Left ventricle myocardium superior (tissue), 1 donor: ENCODE measurements at regions not wholly inside any gene's neighbourhood (a gene's known extent, or its start where the extent isn't known, plus 50 kb on each side); places are given as distances from the start of the nearest gene placed in this dataset.
A peak's percentile ranks its signal among the peaks of the same experiment; 100 is the strongest.

Source experiments
- ATAC-seq: fragments of 200-7000 bp; cut with Tn5 transposase; one replicate; pipeline ENCODE4 v1.9.1; 2020; ENCODE audit warnings: mild to moderate bottlenecking, moderate library complexity
- DNase-seq: peaks from one replicate; pipeline ENCODE4 v3.0.0-alpha.2; 2020
- intact Hi-C: fragments of 100-400 bp; cut with micrococcal nuclease; formaldehyde crosslinking; loops from one replicate; pipeline ENCODE4 v1.11.0; 2022
- donor health status: DM: no; HTN: yes; CAD: no; lungs with severe emphysema.

DNA sequence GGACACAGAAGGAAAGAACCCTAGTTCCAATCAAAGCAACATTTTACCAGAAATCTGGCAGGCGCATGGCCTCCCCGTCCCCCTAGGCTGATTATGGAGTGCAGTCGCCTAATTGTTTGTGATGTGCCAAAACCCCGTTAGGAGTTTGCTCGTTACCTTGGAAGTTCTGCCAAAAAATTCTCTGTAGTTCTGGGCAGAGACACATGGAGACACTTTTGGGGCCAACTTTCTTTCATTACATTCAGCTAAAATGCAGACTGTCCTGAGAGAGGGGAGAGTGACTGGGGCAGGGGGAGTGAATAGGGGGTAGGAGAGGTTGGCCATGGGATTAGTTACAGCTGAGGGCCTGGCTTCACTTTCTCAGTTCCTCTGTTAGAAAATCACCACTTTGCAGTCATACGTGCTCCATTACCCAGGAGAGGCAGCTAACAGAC, 158.0 kb upstream of the NPVF start:
- peak; percentile 78 for ATAC-seq
- DNase-seq = peak; percentile 37
- intact Hi-C loops = loop anchor here (2.0 kb wide), 1 partner anchor 126 kb away; no protein-coding TSS in a partner anchor

- intact Hi-C loops = no loop called here
- DNase-seq (no peak), ATAC-seq (no peak)
These were observed 160.4 kb upstream of the NPVF start for GRCh38 chr7:25388681-25389080.

DNA sequence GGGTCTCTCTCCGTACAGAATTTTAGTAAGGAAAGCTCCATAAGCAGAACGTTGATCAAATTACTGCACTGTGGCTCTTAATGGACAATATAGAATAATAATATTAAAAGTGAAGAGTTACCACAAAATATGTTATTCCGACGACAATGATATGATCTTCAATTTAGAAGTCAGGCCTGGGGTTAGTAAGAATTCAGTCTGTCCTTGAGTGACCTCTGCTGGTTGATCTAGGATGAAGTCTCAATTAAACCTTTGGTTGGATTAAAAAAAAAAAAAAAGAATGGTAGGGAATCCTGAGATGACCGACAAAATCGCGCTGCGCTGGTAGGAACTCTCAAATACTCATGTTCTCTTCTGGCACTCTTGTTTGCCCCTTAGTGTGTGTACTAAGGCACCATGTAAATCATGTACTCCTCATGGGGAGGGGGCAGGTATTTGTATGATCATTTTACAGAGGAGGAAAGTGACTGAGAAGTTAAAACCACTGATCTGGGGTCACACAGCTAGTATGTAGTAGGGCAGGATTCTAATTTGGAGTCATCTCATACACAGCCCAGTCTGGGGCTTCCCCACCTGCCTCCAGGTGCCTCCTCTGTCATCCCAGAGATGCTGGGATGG, 161.3 kb upstream of the NPVF start:
- no peak for ATAC-seq
- intact Hi-C loops = loop anchor here (5.0 kb wide), 2 partner anchors 178 to 463 kb away; no protein-coding TSS in a partner anchor
- no peak for DNase-seq

DNA sequence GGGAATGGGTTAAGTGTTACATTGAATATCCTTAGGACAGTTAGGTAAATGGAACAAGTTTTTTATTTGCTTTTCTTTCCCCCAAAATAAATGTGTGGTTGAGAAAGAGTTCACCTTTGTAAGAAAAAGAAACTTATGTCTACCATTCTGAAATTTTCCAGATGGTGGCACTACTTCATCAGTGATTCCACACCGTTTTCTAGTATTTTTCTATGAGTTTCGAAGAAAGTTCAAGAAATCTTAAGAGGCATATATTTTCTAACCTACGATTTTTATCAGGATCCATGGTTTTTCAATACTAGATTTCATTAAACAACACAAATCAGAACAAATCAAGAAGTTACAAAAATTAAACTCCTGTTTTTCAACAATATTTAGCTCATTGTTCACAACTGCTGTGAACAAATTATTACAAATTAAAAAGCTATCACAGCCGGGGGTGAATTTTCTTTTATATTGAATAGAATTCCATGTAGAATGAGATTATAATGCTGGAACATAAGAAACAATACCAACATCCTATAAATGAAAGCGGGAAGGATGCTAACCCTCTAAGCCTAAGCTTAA, 163.1 kb upstream of the NPVF start:
- ATAC-seq = no peak
- DNase-seq = no peak
- intact Hi-C loops = loop anchor here (5.0 kb wide), 2 partner anchors 176 to 461 kb away; no protein-coding TSS in a partner anchor

DNA sequence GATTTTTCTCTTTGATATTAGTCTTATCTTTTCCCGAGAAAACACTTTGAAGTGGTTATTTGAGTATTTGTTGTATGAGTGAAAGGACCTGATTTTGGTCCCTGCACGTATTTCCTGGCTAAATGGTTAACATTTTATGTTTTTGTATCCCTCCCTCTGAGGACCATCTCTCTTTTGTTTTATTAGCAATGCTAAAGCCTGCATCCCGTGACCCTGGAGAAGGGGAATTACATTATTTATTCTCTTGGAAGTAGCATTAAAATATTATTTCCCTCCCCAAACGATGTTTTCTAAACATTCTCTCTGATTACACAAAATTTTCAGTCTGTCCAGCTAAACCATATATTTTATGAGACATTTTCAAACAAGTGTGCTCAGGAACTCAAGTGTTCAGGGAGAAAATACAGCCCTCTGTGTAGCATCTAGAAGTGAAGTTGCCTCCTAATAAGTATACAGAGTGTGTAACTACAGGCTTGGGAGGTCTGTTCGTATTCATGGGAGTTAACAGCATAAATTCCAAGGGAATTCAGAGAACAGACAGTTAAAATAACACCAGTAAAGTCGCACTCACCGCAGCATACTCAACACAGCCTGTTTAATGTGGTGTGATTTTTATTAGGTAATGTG, 163.8 kb upstream of the NPVF start:
- ATAC-seq = no peak
- intact Hi-C loops = loop anchor here (5.0 kb wide), 2 partner anchors 175 to 460 kb away; no protein-coding TSS in a partner anchor

DNA sequence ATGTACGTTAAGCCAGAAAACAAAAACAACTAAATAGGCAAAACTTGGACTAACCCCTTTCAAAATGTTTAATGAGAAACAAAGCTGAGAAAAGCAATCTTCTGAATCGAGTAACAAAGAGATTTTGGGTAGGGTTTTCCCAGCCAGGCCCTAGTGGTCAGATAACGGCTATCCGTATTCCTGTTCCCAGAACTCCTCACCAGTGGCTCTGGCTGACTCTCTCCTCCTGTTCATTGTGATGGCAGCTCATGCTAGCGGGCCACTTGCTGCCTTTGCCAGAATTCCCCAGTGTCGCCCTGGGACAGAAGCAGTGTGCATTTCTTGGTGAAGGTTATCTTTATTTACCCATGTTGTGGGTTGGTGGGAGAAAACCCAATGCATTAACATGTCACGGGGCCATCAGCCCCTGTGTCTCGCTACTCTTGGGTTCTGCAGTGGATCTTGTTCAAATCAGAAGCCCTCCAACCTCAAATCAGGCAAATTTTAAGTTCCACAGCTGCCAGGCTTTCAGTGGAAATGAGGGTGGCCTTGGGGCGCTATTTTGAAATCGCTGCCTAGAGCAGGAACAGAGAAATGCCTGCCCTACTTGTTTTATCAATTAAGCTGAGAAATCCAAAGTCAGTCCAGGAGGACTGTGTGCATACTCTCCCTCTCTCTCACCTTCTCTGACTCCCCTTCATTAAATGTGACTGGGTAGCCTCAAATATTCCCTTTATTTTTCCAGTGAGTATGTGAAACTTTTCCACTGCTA, 164.5 kb upstream of the NPVF start:
- ATAC-seq (no peak), DNase-seq (no peak)
- intact Hi-C loops = loop anchor here (5.0 kb wide), 2 partner anchors 175 to 460 kb away; no protein-coding TSS in a partner anchor

More for the DNA sequence above, 163.8 kb upstream of the NPVF start:
- DNase-seq = no peak

GRCh38 chr7:25395976-25396375, 167.7 kb upstream of the NPVF start:
- DNase-seq (no peak), ATAC-seq (no peak)
- intact Hi-C loops = no loop called here

DNA sequence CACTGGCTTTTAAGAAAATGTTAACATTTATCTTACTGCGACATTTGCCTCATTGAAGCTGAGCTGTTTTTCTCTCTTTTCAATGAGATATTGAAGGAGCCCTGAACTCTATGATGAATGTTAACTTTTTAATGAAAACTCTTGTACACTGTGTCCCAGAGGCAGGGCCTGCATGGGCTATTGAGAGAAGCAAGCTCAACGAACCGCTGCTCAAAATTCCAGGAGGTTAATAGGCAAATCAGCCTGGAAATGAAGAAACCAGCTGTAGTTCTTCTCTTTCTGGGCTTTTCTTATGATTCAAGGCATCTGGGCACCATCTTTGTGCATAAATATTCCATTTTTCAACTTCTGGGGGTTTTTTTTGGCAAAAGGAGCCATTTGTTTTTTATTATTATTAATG, 168.4 kb upstream of the NPVF start:
- ATAC-seq (no peak), DNase-seq (no peak)
- intact Hi-C loops = no loop called here

DNA sequence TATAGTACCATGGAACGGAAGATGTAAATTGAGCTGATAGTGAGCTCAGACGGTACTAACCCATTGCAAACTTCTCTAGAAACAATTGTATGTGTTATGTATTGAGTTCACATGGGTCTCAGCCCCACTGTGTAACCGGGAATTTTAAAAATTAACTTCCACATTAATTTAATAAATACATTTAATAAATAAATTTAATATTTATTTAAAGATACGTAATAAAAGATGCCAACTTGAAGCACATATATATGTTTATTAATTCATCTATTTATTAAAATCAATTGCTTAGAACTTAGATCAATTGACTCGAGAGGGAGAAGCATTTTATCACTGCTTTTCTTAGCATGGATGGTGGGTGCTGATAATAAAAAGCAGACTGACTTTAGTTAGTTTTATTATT, 170.1 kb upstream of the NPVF start:
- DNase-seq (no peak), ATAC-seq (no peak)
- intact Hi-C loops = no loop called here

DNA sequence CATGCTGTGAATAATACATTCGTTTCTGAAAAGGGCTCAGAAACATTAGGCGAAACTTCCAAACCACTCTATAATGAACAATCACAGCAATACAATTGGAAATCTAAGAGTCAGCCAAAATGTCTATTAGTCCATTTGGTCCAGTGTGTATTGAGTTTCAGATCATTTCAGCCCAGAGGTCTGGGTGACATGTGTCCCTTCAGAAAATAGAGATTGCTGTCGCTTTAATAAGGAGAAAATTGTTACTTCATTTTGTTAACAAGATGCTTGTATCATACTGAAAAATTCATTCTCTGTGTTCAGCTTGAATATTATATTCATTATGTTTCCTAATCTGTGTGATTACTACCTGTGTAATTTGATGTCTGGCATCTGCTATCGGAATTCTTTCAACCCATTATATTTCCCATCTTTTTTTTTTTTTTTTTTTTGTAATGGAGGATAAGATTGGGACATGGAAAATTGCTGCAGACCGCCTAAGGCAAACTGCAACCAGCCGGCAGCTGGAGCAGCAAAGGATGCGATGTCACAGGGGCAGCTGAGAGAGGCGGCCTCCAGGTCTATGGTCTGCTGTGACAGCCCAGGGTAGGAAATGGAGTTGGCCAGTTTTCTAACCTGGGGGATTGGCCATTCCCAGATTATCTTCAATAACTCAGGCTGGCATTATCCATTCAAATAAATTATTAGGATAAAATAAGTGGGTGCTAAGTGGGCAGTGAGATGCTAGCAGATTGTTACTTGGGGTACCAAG, 170.9 kb upstream of the NPVF start:
- DNase-seq (no peak), ATAC-seq (no peak)
- intact Hi-C loops = no loop called here

DNA sequence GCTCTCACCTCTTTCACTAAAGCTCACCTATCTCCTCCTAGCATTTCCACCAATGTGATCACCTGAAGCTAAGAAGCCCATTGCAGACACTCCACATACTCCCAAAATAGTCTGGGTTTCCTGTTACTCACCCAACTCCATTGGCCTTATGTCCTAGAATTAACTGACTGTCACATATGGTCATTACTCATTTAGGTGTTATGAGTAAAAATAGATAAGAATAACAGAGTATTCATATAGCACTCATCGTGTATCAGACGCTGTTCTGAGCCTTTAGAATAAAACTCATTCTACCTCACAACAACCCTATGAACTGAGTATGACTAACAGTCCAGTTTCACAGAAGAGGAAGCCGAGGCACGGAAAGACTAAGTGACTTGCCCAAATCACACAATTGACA, 174.2 kb upstream of the NPVF start:
- intact Hi-C loops = no loop called here
- ATAC-seq (no peak), DNase-seq (no peak)

DNA sequence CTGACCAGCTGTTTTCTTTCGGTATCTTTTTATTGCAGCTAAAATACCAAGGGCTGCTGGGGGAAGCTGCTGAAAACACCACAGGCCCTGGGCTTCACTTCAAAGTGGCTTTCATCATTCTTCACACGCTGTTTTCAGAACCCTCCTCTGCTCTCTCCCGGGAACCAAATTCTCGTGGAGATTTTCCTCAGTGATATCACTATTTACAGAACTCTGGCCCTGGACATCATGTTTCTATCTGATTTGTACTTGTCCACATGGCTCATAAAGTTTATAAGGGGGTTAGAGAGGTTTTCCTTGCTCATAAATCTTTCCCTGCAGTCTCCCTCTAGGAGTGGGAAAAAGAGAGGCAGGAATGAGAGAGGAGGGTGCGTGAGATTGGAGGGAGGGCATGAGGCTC, 177.4 kb upstream of the NPVF start:
- peak; percentile 17 for ATAC-seq
- intact Hi-C loops = no loop called here
- DNase-seq = no peak

GRCh38 chr7:25407053-25407452, 178.8 kb upstream of the NPVF start:
- ATAC-seq (no peak), DNase-seq (no peak)
- intact Hi-C loops = no loop called here

DNA sequence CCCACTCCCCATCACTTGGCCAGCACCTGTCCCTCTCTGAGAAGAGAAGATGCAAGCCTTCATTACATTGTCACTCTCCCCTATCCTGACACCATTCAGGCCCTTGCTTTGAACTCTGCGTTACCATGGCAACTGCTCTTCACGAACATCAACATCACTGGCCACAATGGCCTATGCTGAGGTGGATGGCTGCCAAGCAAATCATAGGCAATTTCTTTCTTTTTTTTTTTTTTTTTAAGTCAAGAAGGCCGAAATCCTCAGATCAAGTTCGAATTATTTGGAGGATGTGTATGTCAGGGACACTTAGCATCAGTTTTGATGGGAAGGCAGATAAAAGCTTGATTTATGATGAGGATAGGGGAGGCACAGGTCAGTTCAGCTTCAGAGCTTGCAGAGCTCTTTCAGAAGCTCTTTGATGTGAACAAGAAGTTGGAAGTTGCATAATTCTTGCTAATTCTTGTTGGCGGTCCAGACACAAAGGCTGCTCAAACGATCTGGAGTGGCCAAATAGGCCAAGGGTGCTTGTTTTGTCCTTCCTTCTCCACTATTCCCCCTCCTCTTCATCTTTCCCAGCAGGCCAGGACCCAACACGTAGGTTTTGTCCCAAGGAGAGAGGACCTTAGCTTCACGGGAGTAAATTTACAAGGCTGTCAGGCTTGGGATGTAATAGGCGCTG, 179.9 kb upstream of the NPVF start:
- intact Hi-C loops = no loop called here
- ATAC-seq (no peak), DNase-seq (no peak)

DNA sequence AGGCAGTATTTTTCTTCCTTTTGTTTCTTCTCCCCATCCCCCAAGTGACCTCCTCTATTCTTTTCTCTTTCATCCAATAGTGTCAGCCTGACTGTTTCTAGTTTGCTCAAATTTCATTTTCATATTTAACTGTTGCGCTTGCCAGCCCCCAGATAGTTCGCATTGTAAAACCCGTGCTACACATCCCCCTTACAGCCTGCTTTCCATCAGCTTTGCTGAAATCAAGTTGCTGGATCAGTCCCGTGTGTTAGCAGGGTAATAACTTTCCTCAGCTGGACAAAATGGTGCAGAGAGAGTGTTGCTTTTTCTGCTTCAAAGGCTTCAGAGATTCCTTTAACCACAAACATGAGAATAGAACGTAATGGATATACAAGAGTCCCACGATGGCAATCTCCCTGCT, 180.6 kb upstream of the NPVF start:
- ATAC-seq = no peak
- intact Hi-C loops = no loop called here
- DNase-seq = no peak

DNA sequence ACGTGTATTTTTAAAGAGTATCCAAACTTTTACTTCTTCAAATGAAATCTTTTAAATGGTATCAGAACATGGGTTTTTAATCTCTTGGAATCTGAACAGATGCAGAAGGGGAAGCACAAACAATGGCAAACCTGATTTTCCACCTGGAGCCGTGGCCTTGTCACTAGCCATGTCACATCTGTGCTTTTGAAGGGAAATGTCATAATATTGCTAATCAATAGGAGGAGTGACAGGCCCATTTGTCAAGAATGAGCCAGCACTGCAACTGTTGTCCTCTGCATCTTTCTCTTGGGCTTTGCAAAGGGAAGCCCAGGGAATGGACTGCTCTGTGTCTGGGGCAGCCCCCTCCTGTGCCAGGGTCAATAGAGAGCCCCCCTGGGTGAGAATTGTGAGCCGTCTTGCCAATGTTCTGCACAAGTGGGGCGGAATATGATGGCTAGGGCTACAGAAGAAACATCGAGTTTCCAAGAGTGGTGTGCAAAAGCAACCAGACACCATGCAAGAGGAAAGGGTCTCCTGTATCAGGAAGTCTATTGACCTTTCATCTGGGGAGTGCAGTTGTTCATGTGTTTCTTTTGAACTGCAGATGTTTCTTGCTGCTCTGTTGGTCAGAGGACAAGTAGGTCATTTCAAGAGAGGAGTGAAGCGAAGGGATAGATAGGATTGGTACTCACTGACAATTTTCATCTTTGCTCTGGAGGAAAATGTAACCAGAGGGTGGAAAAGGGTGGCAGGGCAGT, 181.8 kb upstream of the NPVF start:
- DNase-seq (no peak), ATAC-seq (no peak)
- intact Hi-C loops = no loop called here

DNA sequence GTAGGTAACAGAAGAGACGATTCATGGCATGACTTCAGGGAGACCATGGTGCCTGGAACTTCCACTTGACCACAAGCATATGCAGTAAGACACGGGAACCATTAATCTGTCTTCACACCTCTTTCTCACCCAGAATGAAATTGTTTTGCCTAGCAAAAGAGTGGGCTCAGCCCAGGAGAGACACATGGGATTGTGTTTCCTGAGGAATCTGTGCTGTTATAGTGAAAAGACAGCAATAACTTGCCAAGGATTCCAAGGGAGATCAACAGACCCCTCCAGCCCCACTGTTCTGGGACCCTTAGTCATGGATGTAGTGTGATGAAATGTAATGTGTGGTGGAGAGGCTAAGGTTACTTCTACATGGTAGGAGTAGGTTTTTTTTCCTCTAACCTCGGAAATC, 192.5 kb upstream of the NPVF start:
- DNase-seq (no peak), ATAC-seq (no peak)
- intact Hi-C loops = no loop called here

- ATAC-seq = no peak
- intact Hi-C loops = no loop called here
- no peak for DNase-seq
These were observed 195.8 kb upstream of the NPVF start for GRCh38 chr7:25424113-25424512.
